GM19240 (cell line): ENCODE measurements at regions not wholly inside any gene's neighbourhood (a gene's known extent, or its start where the extent isn't known, plus 50 kb on each side); places are given as distances from the start of the nearest gene placed in this dataset.

Experiments
- DNase-seq: peaks from one replicate; pipeline ENCODE4 v3.0.0; 2011; ENCODE audit warnings: low spot score; ENCODE audit not compliant: insufficient read length

- no peak for DNase-seq
These were observed 61.7 kb downstream of the KCNJ2 start for GRCh38 chr17:70230850-70231640.

- DNase-seq, result no peak
These were observed 63.1 kb downstream of the KCNJ2 start for GRCh38 chr17:70232466-70232865.

- DNase-seq, result no peak
These were observed 65.9 kb downstream of the KCNJ2 start for GRCh38 chr17:70235252-70235651.

DNA sequence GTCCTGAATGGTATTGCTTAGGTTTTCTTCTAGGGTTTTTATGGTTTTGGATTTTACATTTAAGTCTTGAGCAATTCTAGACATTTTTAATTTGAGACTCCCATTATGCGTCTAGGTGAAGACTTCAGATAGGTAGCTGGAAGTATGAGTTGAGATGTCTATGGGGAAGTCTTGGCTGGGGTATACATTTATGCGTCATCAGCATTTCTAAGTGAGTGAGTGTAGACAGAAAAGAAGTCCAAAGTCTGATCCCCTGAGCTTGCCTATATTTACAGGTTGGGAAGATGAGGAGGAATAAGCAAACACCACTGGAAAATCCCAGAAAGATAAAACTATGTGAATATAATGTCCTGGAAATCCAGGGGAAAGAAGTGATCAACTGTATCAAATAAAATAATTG is 68.9 kb downstream of the KCNJ2 start:
- no peak for DNase-seq

- DNase-seq, result no peak
These were observed 69.3 kb downstream of the KCNJ2 start for GRCh38 chr17:70238646-70239045.

GRCh38 chr17:70239391-70239826 is 70.1 kb downstream of the KCNJ2 start:
- no peak for DNase-seq

GRCh38 chr17:70241071-70241470 is 71.7 kb downstream of the KCNJ2 start:
- no peak for DNase-seq

GRCh38 chr17:70242781-70243437 is 73.6 kb downstream of the KCNJ2 start:
- DNase-seq, result no peak

DNA sequence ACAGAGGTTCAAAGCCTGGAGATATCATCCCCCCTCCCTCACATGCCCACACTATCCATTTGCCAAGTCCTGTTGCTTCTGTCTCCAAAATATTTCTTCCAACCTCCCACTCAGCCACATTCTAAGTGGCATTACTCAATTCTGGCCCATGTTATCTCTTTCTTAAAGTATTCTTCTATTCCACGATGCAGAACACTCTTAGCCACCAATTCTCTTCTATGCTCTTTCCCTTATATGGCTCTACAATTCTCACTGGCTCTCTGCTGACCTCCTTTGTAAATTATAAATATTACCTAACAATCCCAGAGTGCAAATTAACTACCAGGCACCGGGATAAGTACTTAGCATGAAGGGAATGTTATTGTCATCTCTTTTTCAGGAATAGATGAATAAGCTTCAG is 82.4 kb downstream of the KCNJ2 start:
- DNase-seq, result no peak

DNA sequence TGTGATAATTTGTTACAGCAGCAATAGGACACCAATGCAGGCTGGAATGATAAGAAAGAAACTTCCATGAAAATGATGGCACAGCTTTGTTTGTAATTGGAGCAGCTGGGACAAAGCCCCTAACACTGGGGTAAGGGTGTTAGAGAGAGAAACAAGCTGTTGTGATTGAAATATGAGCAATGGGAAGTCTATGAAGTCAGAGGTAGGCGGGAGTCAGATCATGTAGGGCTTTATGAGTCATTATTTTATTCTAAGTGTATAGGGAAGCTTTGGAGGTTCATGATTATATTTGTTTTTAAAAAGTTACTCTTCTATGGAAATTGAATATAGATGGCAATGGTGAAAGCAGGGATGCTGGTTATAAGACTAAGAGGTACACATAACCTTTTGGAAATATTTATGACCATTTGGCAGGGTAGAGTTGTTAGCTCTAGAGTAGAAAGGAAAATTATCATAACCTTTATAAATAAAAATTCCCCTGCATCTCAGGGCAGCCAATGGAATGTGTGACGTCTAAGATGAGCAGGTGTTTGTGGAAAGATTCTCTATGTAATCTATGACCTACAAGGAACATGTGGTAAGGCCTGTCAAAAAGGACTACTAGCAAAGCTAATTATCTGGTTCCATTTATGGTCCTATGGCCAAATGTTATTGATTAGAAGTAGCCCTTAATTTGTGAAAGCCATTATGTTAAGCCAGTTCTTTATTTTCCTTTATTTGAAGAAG is 85.6 kb downstream of the KCNJ2 start:
- DNase-seq, result no peak

DNA sequence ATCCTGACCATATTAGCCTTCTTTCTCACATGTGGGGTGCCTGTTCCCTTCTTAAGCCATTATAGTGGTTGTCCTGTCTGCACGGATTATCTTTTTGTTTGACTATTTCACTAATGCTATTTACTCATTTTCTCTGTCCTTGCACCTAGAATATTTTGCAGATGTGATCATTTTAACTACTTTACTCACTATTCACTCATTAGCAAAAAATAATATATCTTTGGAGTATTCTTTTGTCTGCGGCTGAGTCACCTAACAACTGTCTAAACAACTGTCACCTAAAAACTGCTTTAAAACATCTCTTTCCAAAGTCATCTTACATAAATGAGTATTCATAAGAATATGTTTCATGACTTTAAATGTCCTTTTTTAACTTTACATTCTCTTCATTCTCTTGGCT is 87.4 kb downstream of the KCNJ2 start:
- DNase-seq, result no peak

GRCh38 chr17:70258465-70258864 is 89.1 kb downstream of the KCNJ2 start:
- no peak for DNase-seq

- no peak for DNase-seq
These were observed 90.1 kb downstream of the KCNJ2 start for GRCh38 chr17:70259400-70259799.

- DNase-seq, result no peak
These were observed 91.8 kb downstream of the KCNJ2 start for GRCh38 chr17:70261170-70261569.

- no peak for DNase-seq
These were observed 96.1 kb downstream of the KCNJ2 start for GRCh38 chr17:70265471-70265870.

GRCh38 chr17:70266394-70266793 is 97.1 kb downstream of the KCNJ2 start:
- DNase-seq, result no peak

- DNase-seq, result no peak
These were observed 99.1 kb downstream of the KCNJ2 start for GRCh38 chr17:70268383-70268782.

GRCh38 chr17:70270554-70270953 is 101.2 kb downstream of the KCNJ2 start:
- no peak for DNase-seq

- no peak for DNase-seq
These were observed 101.9 kb downstream of the KCNJ2 start for GRCh38 chr17:70271200-70271599.

DNA sequence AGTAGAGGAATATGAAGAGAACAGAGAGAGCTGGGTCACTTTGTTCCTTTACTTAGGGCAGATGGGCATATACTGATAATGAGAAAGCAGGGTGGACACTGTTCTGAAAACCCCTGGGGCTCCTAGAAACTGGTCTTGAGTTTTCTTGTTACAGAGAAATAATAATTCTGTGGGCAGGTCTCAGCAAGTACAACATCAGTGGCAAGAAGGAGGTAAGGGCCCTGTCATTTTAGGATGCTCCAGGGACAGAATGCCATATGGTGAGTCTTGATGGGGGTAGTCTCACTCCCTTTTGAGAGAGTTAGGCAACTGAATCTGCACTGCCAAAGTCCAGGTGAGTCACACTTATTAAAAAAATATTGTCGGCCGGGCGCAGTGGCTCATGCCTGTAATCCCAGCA is 102.3 kb downstream of the KCNJ2 start:
- no peak for DNase-seq

- no peak for DNase-seq
These were observed 104.9 kb downstream of the KCNJ2 start for GRCh38 chr17:70274255-70274654.

DNA sequence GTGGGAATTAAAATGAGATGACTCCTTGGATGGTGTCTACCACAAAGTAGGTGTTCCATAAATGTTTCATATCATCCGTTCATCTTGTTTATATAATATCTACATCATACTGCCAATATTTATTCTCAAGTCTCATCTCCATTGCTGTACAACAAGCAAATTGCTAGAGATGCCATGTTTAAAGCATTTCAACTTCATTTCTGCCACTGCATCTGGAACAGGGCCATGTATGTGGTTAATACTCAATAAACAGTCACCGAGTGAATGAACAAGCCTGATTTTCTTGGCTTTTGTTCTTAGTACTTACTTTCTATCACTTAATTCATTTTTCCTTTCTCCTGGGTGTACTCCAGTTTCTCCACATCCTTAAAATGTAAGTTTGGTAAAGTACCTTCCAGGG is 107.6 kb downstream of the KCNJ2 start:
- DNase-seq, result no peak
